ENCODE measurements at regions not wholly inside any gene's neighbourhood (a gene's known extent, or its start where the extent isn't known, plus 50 kb on each side); places are given as distances from the start of the nearest gene placed in this dataset.
A peak's percentile ranks its signal among the peaks of the same experiment; 100 is the strongest.
"Not testable (repeated sequence)": the region's sequence is repeated elsewhere in the genome, so short reads cannot be mapped to it uniquely, and the experiment has no call there.

GRCh38 chr15:30688684-30689083 is 62.8 kb downstream of the ARHGAP11B start:
- DNase-seq = not testable (repeated sequence)

DNA sequence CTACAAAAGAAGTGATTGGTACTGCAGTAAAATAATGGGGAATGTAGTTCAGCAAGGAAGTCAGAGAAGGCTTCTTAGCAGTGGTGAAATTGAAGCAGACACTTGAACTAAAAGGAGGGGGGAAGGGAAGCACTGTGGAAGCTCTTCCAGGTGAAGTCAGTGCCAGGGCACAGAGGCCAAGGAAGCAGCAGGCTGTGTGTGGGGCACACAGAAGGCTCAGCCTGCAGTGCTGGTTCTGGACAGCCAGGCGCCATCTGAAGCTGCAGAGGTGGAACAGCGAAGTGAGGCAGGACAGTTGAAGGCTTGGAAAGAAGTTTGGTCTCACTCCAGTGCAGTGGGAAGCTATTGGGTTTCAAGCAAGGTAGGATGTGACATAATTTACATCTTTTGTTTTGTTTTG is 64.2 kb downstream of the ARHGAP11B start:
- DNase-seq = not testable (repeated sequence)

- DNase-seq = not testable (repeated sequence)
Measured at GRCh38 chr15:30695811-30696210, 69.9 kb downstream of the ARHGAP11B start.

- not testable (repeated sequence) for DNase-seq
Measured at GRCh38 chr15:30696439-30697314, 70.7 kb downstream of the ARHGAP11B start.

- not testable (repeated sequence) for DNase-seq
Measured at GRCh38 chr15:30697315-30697685, 71.4 kb downstream of the ARHGAP11B start.

DNA sequence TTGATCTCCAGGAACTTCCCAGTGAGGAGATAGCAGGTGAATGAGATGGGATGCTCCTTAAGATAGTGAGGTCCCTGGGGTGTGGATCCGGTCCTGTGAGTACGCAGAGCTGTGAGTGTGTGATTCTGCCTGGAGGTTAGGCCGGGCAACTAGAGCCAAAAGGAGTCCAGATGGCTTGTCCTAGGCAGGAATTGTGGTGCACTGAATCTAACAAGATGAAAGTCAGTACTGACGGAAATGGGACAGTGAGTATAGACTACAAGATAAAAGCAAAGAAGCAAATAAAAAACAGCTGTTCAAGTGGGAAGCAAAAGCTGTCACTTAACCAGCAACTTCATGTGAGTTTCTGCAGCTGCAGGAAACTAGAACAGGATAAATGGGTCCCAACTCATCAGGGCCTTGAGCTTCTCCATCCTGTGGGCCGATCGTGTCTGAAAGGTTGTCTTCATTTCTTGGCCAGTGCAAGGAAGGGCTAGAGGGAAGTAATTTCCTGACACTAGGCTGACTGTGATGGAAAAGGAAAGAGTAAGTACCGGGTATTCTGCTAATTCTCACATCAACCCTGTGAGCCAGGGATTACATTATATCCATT is 74.2 kb downstream of the ARHGAP11B start:
- not testable (repeated sequence) for DNase-seq

GRCh38 chr15:30707976-30708685 is 82.2 kb downstream of the ARHGAP11B start:
- DNase-seq = not testable (repeated sequence)

- DNase-seq = not testable (repeated sequence)
Measured at GRCh38 chr15:30708809-30709208, 82.9 kb downstream of the ARHGAP11B start.

- DNase-seq = not testable (repeated sequence)
Measured at GRCh38 chr15:30718038-30718643, 92.2 kb downstream of the ARHGAP11B start.

GRCh38 chr15:30719363-30719762 is 93.4 kb downstream of the ARHGAP11B start:
- DNase-seq = not testable (repeated sequence)

DNA sequence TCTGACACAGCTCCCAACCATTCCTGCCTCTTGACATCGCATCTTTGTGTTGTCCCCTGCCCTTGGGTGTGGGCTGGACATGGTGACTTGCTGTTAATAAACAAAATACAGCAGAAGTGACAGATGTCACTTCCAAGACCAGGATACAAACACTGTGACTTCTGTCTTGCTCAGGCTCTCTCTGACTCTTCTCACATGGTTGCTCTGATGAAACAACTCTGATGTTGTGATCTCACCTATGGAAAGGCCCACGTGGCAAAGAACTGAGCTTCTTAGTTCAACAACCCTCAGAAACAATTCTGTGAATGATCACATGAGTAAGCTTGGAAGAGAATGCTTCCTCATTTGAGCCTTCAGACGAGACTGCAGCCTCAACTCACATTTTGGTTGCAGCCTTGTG is 94.9 kb downstream of the ARHGAP11B start:
- not testable (repeated sequence) for DNase-seq

DNA sequence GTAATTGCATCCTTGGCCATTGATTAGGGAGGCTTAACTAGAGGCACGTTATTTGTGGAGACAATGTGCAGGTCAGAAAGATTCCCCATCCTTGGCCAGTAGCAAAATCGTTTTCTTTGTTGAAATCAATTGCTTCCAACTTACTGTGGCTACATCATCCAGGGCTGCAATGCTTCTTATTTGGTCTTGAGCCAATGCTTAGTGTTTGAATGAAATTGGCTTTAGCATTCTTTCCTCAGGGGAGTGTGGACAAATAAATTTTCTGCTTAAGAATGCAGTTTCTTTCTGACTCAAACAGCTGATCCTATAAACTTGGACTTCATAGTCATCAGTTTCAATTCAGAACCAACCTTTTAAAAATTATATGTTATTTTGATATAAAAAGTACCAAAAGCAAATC is 95.6 kb downstream of the ARHGAP11B start:
- not testable (repeated sequence) for DNase-seq

DNA sequence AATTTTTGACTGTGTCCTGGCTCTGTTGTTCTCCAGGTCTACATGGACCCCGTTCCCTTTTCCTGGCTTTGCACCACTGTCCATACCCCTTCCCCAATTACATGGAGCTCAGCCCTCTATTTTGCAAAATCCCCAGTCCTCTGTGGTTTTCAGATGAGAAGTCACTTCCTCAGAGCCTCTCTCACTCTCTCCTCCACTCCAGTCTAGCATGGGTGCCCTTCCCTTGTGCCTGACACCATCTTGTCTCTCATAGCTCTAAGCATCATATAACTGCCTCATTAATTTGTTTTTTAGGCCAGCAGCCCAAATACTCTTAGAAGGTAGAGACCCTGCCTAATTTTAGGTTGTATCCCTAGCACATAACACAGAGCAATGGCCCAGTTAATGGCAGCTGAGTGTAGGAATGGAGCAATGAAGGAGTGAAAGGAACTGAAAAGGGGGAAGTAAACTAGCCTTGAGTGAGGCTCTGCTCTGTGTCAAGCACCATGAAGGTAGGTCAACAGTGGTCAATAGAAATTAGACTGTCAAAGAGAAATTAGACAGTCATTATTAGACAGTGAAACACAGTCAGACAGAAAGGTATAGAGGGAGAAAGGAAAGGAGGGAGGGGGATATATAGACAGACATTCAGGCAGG is 97.7 kb downstream of the ARHGAP11B start:
- not testable (repeated sequence) for DNase-seq

DNA sequence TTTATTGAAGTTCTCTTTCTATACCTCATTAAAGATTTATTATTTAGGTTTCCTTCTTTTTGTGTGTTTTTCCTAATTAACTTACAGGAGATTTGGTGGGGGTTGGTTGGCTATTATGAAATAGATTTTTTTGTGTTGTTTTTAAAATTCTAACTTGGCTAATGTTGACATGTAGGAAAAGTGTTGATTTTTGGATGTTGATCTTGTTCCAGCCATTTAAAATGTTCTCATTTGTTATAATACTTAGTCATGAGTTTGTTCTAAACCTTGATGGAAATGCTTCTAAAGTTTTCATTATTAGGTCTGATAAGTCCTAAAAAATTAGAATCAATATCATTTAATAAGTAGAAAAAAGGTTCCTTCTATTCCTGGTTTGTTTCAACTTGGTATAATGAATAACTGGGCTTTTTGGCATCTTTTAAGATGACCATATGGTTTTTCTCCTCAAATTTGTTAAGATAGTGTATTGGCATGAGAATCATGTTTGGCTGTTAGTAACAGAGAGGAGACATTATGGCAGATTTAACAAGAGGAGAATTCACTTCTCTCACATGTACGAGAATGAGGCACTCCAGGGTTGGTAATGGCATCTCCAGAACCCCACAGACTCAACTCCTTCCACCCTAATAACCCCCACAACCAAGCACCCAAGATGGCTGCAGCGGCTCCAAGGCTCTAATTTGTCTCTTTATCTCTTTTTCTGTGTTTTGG is 104.1 kb downstream of the ARHGAP11B start:
- not testable (repeated sequence) for DNase-seq

GRCh38 chr15:30730633-30731032 is 104.7 kb downstream of the ARHGAP11B start:
- not testable (repeated sequence) for DNase-seq

DNA sequence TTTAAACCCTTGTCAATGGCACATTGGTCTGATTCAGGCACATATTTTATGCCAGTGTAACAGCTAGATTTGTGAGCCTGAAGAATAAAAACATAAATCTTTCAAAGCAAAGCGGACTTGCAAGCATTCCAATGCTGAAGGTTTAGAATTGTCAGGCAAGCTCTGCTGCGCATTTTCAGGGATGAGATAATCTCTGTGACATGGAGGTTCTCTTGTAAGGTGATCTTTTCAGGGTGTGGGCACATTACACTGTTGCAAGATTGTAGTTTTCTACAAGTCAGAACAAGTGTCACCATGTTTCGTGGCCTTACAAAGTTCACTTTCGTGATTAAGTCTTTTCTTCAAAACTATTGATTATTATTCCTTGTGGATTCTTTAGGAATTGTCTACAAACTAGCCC is 106.2 kb downstream of the ARHGAP11B start:
- DNase-seq = not testable (repeated sequence)

DNA sequence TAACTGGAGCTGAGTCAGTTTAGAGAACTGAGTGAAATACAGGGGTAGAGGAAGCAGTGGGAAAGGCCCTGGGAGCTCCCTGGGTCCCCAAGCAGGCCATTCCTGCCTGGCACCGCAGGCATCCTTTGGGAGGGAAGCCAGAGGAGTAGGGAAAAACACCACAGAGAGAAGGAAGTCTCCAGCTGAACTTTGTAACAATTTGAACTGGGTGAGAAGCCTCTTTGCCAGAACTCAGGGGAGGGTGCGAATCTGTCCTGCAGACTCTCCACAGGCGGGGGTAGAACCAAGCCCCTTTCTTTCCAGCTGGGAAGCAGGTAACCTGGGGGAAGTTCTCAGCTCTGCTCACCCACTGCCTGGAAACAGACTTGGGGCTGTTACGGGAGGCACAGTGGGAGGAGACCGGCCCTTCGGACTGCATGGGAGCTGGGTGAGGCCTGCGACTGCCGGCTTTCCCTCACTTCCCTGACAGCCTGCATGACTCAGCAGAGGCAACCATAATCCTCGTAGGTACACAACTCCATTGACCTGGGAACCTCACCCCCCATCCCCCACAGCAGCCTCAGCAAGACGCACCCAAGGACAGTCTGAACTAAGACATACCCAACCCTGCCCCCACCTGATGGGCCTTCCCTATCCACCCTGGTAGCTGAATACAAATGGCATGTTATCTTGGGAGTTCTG is 110.1 kb downstream of the ARHGAP11B start:
- not testable (repeated sequence) for DNase-seq

DNA sequence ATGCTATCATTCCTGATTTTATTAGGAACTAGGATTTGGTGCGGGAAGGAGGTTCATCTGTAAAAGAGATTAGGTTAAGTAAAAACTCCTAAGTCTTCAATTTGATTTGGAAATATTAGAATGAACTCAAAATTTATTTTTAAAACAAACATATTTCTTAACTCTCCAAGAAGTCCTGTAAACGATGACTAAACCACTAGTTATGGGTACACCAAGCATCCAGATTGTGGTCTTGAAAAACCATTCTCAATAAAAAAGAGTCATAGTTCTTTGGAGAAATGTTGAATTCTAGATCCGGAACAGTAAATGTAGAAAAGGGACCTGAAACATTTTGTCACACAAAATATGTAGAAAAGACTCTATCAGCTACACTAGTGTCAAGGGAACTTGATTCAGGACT is 116.9 kb downstream of the ARHGAP11B start:
- DNase-seq = not testable (repeated sequence)

DNA sequence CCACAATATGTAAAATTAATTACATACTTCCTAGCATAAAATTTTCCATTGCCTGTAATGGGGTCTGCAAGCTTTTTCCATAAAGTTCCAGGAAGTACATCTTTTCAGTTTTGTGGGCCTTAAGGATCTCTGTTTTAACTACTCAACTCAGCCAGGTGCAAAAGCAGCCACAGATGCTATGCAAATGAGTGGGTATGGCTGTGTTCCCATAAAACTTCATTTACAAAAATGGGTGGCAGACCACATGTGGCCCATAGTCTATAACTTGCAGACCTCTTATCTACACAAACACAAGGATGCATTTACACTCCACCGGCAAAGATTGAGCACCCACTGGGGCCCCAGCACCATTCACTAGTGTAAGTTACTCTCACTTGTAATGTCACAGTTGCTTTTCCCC is 123.1 kb downstream of the ARHGAP11B start:
- DNase-seq = not testable (repeated sequence)

DNA sequence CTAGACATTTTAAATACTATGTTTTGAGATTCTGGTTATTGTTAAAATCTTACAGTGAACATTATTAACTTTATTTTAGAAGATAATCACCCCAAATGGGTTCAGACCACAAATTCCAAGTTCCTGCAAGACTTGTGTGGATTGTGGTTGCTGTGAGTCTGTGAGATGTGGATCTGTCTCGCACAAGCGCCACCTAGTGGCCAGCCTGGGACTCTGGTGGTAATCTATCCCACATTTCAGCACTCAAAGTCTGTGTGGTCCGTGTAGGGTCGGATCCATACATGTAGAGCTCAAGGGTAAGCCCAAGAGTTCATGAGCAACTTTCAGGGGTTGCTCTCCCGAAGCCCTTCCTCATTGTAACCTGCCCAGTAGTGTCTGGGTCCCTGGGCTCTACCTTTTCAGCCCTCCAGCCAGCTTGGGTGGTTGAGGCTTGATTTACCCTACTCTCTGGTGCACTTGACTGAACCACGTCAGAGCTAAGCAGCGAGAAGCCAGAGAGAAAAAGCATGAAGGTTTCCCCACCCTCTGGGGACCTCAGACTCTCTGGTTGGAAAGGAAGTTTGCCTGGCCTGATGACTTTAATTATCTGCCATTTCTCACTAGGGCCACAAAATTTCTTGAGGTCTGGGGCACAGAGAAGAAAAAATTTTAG is 129.2 kb downstream of the ARHGAP11B start:
- peak; percentile 92 for DNase-seq

- not testable (repeated sequence) for DNase-seq
Measured at GRCh38 chr15:30760633-30761032, 134.7 kb downstream of the ARHGAP11B start.

All from activated effector memory CD4-positive, alpha-beta T cell treated with anti-CD3 and anti-CD28 coated beads, Interleukin-2, amount 50 U/mL, for 16 hours (primary cell).